HG02852 (cell line): ENCODE measurements at regions not wholly inside any gene's neighbourhood (a gene's known extent, or its start where the extent isn't known, plus 50 kb on each side); places are given as distances from the start of the nearest gene placed in this dataset.

Source experiments
- ATAC-seq: cut with Tn5 transposase; IDR thresholded peaks from one replicate; pipeline ENCODE4 v1.9.1; 2021; ENCODE audit warnings: mild to moderate bottlenecking, moderate library complexity; ENCODE audit not compliant: unreplicated experiment

GRCh38 chr17:36861531-36861930 lies 75.7 kb upstream of the LHX1 start:
- ATAC-seq = no peak

GRCh38 chr17:36862116-36862920 lies 75.0 kb upstream of the LHX1 start:
- no peak for ATAC-seq

- ATAC-seq = no peak
Measured at GRCh38 chr17:36863131-36863530, 74.1 kb upstream of the LHX1 start.

GRCh38 chr17:36863676-36864612 lies 73.3 kb upstream of the LHX1 start:
- ATAC-seq = no peak

GRCh38 chr17:36864827-36865430 lies 72.3 kb upstream of the LHX1 start:
- no peak for ATAC-seq

GRCh38 chr17:36867716-36868341 lies 69.4 kb upstream of the LHX1 start:
- ATAC-seq = no peak

GRCh38 chr17:36868777-36869176 lies 68.5 kb upstream of the LHX1 start:
- ATAC-seq = no peak

- no peak for ATAC-seq
Measured at GRCh38 chr17:36869441-36869840, 67.8 kb upstream of the LHX1 start.

GRCh38 chr17:36869856-36870719 lies 67.2 kb upstream of the LHX1 start:
- no peak for ATAC-seq

- no peak for ATAC-seq
Measured at GRCh38 chr17:36870720-36870999, 66.6 kb upstream of the LHX1 start.

GRCh38 chr17:36875698-36876293 lies 61.5 kb upstream of the LHX1 start:
- no peak for ATAC-seq

- no peak for ATAC-seq
Measured at GRCh38 chr17:36876966-36877365, 60.3 kb upstream of the LHX1 start.

GRCh38 chr17:36877771-36878170 lies 59.5 kb upstream of the LHX1 start:
- ATAC-seq = no peak

- no peak for ATAC-seq
Measured at GRCh38 chr17:36878216-36878615, 59.1 kb upstream of the LHX1 start.

GRCh38 chr17:36879027-36879426 lies 58.2 kb upstream of the LHX1 start:
- ATAC-seq = no peak

GRCh38 chr17:36879624-36880131 lies 57.6 kb upstream of the LHX1 start:
- ATAC-seq = no peak

GRCh38 chr17:36880268-36880905 lies 56.9 kb upstream of the LHX1 start:
- no peak for ATAC-seq

GRCh38 chr17:36881323-36881722 lies 56.0 kb upstream of the LHX1 start:
- ATAC-seq = no peak

GRCh38 chr17:36884495-36885152 lies 52.7 kb upstream of the LHX1 start:
- no peak for ATAC-seq
